ENCODE measurements at regions not wholly inside any gene's neighbourhood (a gene's known extent, or its start where the extent isn't known, plus 50 kb on each side); places are given as distances from the start of the nearest gene placed in this dataset.

- TF ChIP-seq, protein P1, sequence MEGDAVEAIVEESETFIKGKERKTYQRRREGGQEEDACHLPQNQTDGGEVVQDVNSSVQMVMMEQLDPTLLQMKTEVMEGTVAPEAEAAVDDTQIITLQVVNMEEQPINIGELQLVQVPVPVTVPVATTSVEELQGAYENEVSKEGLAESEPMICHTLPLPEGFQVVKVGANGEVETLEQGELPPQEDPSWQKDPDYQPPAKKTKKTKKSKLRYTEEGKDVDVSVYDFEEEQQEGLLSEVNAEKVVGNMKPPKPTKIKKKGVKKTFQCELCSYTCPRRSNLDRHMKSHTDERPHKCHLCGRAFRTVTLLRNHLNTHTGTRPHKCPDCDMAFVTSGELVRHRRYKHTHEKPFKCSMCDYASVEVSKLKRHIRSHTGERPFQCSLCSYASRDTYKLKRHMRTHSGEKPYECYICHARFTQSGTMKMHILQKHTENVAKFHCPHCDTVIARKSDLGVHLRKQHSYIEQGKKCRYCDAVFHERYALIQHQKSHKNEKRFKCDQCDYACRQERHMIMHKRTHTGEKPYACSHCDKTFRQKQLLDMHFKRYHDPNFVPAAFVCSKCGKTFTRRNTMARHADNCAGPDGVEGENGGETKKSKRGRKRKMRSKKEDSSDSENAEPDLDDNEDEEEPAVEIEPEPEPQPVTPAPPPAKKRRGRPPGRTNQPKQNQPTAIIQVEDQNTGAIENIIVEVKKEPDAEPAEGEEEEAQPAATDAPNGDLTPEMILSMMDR (IDR thresholded peaks at IDR 0.05), result no peak
- no peak for TF ChIP-seq POLR2A (IDR thresholded peaks at IDR 0.05)
These were observed 290.1 kb upstream of the PTGER4 start for GRCh38 chr5:40389591-40389990.

Measured in testis (tissue), 2 donors.